Neuronal stem cell (in vitro differentiated cells): ENCODE measurements at regions not wholly inside any gene's neighbourhood (a gene's known extent, or its start where the extent isn't known, plus 50 kb on each side); places are given as distances from the start of the nearest gene placed in this dataset.

ENCODE experiments used
- DNase-seq: peaks from one replicate; pipeline ENCODE4 v3.0.0-alpha.2; 2013; ENCODE audit warnings: low spot score
- H2AFZ ChIP-seq: one replicate; pipeline ENCODE4 v1.6.1; 2013; ENCODE audit warnings: mild to moderate bottlenecking, low read length, inconsistent platforms
- H2AK5ac ChIP-seq: 2 replicates; pipeline ENCODE4 v1.6.1; 2013; ENCODE audit warnings: low read depth, mild to moderate bottlenecking, inconsistent platforms, low read length, moderate library complexity, mixed read lengths
- H2BK120ac ChIP-seq: 2 replicates; pipeline ENCODE4 v1.6.1; 2013; ENCODE audit warnings: low read depth, mild to moderate bottlenecking, inconsistent platforms, low read length, moderate library complexity, mixed read lengths
- H2BK12ac ChIP-seq: one replicate; pipeline ENCODE4 v1.6.1; 2013; ENCODE audit warnings: low read length, inconsistent platforms
- H2BK15ac ChIP-seq: 2 replicates; pipeline ENCODE4 v1.6.1; 2013; ENCODE audit warnings: mild to moderate bottlenecking, low read length, inconsistent platforms, mixed read lengths
- H2BK5ac ChIP-seq: one replicate; pipeline ENCODE4 v1.6.1; 2013; ENCODE audit warnings: inconsistent platforms, mild to moderate bottlenecking, low read length, moderate library complexity
- H3K14ac ChIP-seq: one replicate; pipeline ENCODE4 v1.6.1; 2013; ENCODE audit warnings: low read length, inconsistent platforms
- H3K18ac ChIP-seq: 2 replicates; pipeline ENCODE4 v1.6.1; 2013; ENCODE audit warnings: low read length, inconsistent platforms
- H3K23ac ChIP-seq: 2 replicates; pipeline ENCODE4 v1.6.1; 2013; ENCODE audit warnings: low read depth, mild to moderate bottlenecking, mixed read lengths, low read length, inconsistent platforms; ENCODE audit not compliant: poor library complexity
- H3K27ac ChIP-seq: replicated peaks from 3 replicates; pipeline ENCODE4 v1.5.1; 2013; ENCODE audit warnings: low read length, inconsistent platforms
- H3K27me3 ChIP-seq, 3 experiments: 2 replicates each; pipeline ENCODE4 v1.6.1; 2013; ENCODE audit warnings: low read length in 3 of 3, mild to moderate bottlenecking in 2 of 3, inconsistent platforms in 1 of 3, low read depth in 1 of 3, mixed read lengths in 1 of 3, moderate library complexity in 1 of 3; ENCODE audit not compliant: control insufficient read depth in 3 of 3, insufficient read depth in 3 of 3
- H3K36me3 ChIP-seq, 2 donors: replicated peaks in 1 of 2; 2 replicates each; pipeline ENCODE4 v1.6.1; 2013; ENCODE audit warnings: low read length in 2 of 2; ENCODE audit not compliant: control insufficient read depth in 2 of 2, insufficient read depth in 2 of 2
- H3K4ac ChIP-seq: 2 replicates; pipeline ENCODE4 v1.6.1; 2013; ENCODE audit warnings: inconsistent platforms, mild to moderate bottlenecking, low read length, moderate library complexity
- H3K4me1 ChIP-seq, 2 donors: 1 replicate in 1 of 2; 2 replicates in 1 of 2; pipeline ENCODE4 v1.6.1; 2013; ENCODE audit warnings: low read length in 2 of 2, low read depth in 1 of 2; ENCODE audit not compliant: control insufficient read depth in 2 of 2, insufficient read depth in 1 of 2
- H3K4me2 ChIP-seq: one replicate; pipeline ENCODE4 v1.6.1; 2013; ENCODE audit warnings: mild to moderate bottlenecking, low read length, inconsistent platforms; ENCODE audit not compliant: insufficient read depth, poor library complexity, severe bottlenecking
- H3K4me3 ChIP-seq, 2 donors: 2 replicates each; pipeline ENCODE4 v1.5.1; 2013; ENCODE audit warnings: low read length in 2 of 2, mild to moderate bottlenecking in 2 of 2, inconsistent platforms in 1 of 2, moderate library complexity in 1 of 2
- H3K79me1 ChIP-seq: one replicate; pipeline ENCODE4 v1.6.1; 2013; ENCODE audit warnings: low read depth, mild to moderate bottlenecking, inconsistent platforms, low read length, moderate library complexity
- H3K9ac ChIP-seq: one replicate; pipeline ENCODE4 v1.6.1; 2013; ENCODE audit warnings: mild to moderate bottlenecking, low read depth, low read length, inconsistent platforms; ENCODE audit not compliant: poor library complexity
- H3K9me3 ChIP-seq, 2 donors: replicated peaks in 1 of 2; 2 replicates each; pipeline versions ENCODE3 to v1.6.1; 2013; ENCODE audit warnings: low read length in 2 of 2, mild to moderate bottlenecking in 2 of 2, inconsistent platforms in 1 of 2, low read depth in 1 of 2, mixed read lengths in 1 of 2, moderate library complexity in 1 of 2; ENCODE audit not compliant: control insufficient read depth in 2 of 2, insufficient read depth in 1 of 2
- H4K8ac ChIP-seq: one replicate; pipeline ENCODE4 v1.6.1; 2013; ENCODE audit warnings: low read depth, mild to moderate bottlenecking, inconsistent platforms, low read length, moderate library complexity
- H4K91ac ChIP-seq: one replicate; pipeline ENCODE4 v1.6.1; 2013; ENCODE audit warnings: low read length, low read depth, mild to moderate bottlenecking, inconsistent platforms; ENCODE audit not compliant: poor library complexity
- WGBS, 2 donors: extraction: QIAGEN DNeasy Blood & Tissue Kit; methylation state at CpG; one replicate each; pipeline ENCODE4 v1.1.7; 2013; ENCODE audit warnings: missing lambda C conversion rate in 2 of 2, mixed read lengths in 1 of 2; ENCODE audit not compliant: insufficient read length in 2 of 2, insufficient replicate concordance in 1 of 2; ENCODE audit errors: extremely low coverage in 2 of 2; 5-methylcytosine and 5-hydroxymethylcytosine counted together

- no peak for DNase-seq
- H3K4me1 ChIP-seq = no peaks in the 10 kb centered on the region
- no peak overlapping the region for H3K4ac ChIP-seq
- H2BK15ac ChIP-seq = no peak overlapping the region
- H3K4me2 ChIP-seq = no peak overlapping the region
- H3K9me3 ChIP-seq = no peaks in the 10 kb centered on the region
- H2BK120ac ChIP-seq = no peak overlapping the region
- H4K91ac ChIP-seq = no peak overlapping the region
- H2AK5ac ChIP-seq = no peak overlapping the region
- H3K79me1 ChIP-seq = no peaks in the 10 kb centered on the region
- no peak overlapping the region for H2BK5ac ChIP-seq
- no CpG with 5 or more reads among the region's 4 CpGs for WGBS, 2 donors
- H3K9ac ChIP-seq = no peak overlapping the region
- H3K18ac ChIP-seq = no peak overlapping the region
- H3K23ac ChIP-seq = no peak overlapping the region
- H3K14ac ChIP-seq = no peak overlapping the region
- H3K27me3 ChIP-seq = no peaks in the 10 kb centered on the region
- H3K27ac ChIP-seq = no peak overlapping the region
- no peak overlapping the region for H4K8ac ChIP-seq
- H3K36me3 ChIP-seq = no peaks in the 10 kb centered on the region
- no peak overlapping the region for H2BK12ac ChIP-seq
- no peak overlapping the region for H2AFZ ChIP-seq
- no peak overlapping the region for H3K4me3 ChIP-seq
These were observed 95.7 kb upstream of the FRMPD4 start for GRCh38 chrX:12042615-12043014.

- Histone ChIP-seq H3K14ac (no peak overlapping the region), H3K9me3 (no peaks in the 10 kb centered on the region), H3K27ac (no peak overlapping the region), H2BK5ac (no peak overlapping the region), H4K91ac (no peak overlapping the region), H2AK5ac (no peak overlapping the region), H3K4me3 (no peak overlapping the region), H3K4me1 (no peaks in the 10 kb centered on the region), H3K18ac (no peak overlapping the region), H2BK12ac (no peak overlapping the region), H4K8ac (no peak overlapping the region), H2BK120ac (no peak overlapping the region), H2BK15ac (no peak overlapping the region), H3K9ac (no peak overlapping the region), H3K36me3 (no peaks in the 10 kb centered on the region), H3K4me2 (no peak overlapping the region), H3K27me3 (no peaks in the 10 kb centered on the region), H3K23ac (no peak overlapping the region), H3K4ac (no peak overlapping the region), H3K79me1 (no peaks in the 10 kb centered on the region), H2AFZ (no peak overlapping the region)
- no peak for DNase-seq
- no CpG with 5 or more reads among the region's 1 CpG for WGBS, 2 donors
These were observed 86.2 kb upstream of the FRMPD4 start for GRCh38 chrX:12052109-12052508.

- Histone ChIP-seq H2BK5ac (no peak overlapping the region), H3K27me3 (peaks cover 0 to 3% (median 0%) of the 10 kb centered on the region in 3 experiments), H2AFZ (no peak overlapping the region), H3K27ac (no peak overlapping the region), H3K23ac (no peak overlapping the region), H3K18ac (no peak overlapping the region), H2AK5ac (no peak overlapping the region), H3K4me3 (no peak overlapping the region), H3K36me3 (no peaks in the 10 kb centered on the region), H2BK15ac (no peak overlapping the region), H2BK12ac (no peak overlapping the region), H3K4ac (no peak overlapping the region), H4K8ac (no peak overlapping the region), H3K4me2 (no peak overlapping the region), H4K91ac (no peak overlapping the region), H3K4me1 (no peaks in the 10 kb centered on the region), H3K79me1 (no peaks in the 10 kb centered on the region), H2BK120ac (no peak overlapping the region), H3K14ac (no peak overlapping the region), H3K9ac (no peak overlapping the region), H3K9me3 (no peaks in the 10 kb centered on the region)
- DNase-seq = no peak
- WGBS, 2 donors = no CpG with 5 or more reads among the region's 4 CpGs
These were observed 80.2 kb upstream of the FRMPD4 start for GRCh38 chrX:12058087-12058486.

- H3K9me3 ChIP-seq = no peaks in the 10 kb centered on the region
- H3K4me1 ChIP-seq = no peaks in the 10 kb centered on the region
- no peak overlapping the region for H4K91ac ChIP-seq
- no peak overlapping the region for H3K27ac ChIP-seq
- H2BK15ac ChIP-seq = no peak overlapping the region
- H3K23ac ChIP-seq = no peak overlapping the region
- no peak overlapping the region for H3K4ac ChIP-seq
- DNase-seq = no peak
- no peaks in the 10 kb centered on the region for H3K79me1 ChIP-seq
- peaks cover 0 to 3% (median 0%) of the 10 kb centered on the region in 3 experiments for H3K27me3 ChIP-seq
- H2AFZ ChIP-seq = no peak overlapping the region
- H2BK120ac ChIP-seq = no peak overlapping the region
- no peak overlapping the region for H2BK12ac ChIP-seq
- no peak overlapping the region for H3K4me3 ChIP-seq
- no peak overlapping the region for H2AK5ac ChIP-seq
- H3K36me3 ChIP-seq = no peaks in the 10 kb centered on the region
- H4K8ac ChIP-seq = no peak overlapping the region
- H3K14ac ChIP-seq = no peak overlapping the region
- no peak overlapping the region for H3K9ac ChIP-seq
- no peak overlapping the region for H3K4me2 ChIP-seq
- H3K18ac ChIP-seq = no peak overlapping the region
- WGBS, 2 donors = no CpG with 5 or more reads among the region's 2 CpGs
- H2BK5ac ChIP-seq = no peak overlapping the region
These were observed 77.6 kb upstream of the FRMPD4 start for GRCh38 chrX:12060489-12061260.
